GM19238 (cell line): ENCODE measurements at regions not wholly inside any gene's neighbourhood (a gene's known extent, or its start where the extent isn't known, plus 50 kb on each side); places are given as distances from the start of the nearest gene placed in this dataset.
"Not testable (repeated sequence)": the region's sequence is repeated elsewhere in the genome, so short reads cannot be mapped to it uniquely, and the experiment has no call there.

ENCODE experiments used
- DNase-seq: peaks from one replicate; pipeline ENCODE4 v3.0.0; 2011; ENCODE audit warnings: low spot score; ENCODE audit not compliant: insufficient read length

GRCh38 chr7:23887660-23888059 is 177.6 kb downstream of the STK31 start:
- no peak for DNase-seq

GRCh38 chr7:23888958-23889357 is 178.9 kb downstream of the STK31 start:
- no peak for DNase-seq

- no peak for DNase-seq
Measured at GRCh38 chr7:23889566-23889965, 179.5 kb downstream of the STK31 start.

GRCh38 chr7:23892019-23892418 is 182.0 kb downstream of the STK31 start:
- DNase-seq: no peak

- no peak for DNase-seq
Measured at GRCh38 chr7:23893176-23893941, 183.3 kb downstream of the STK31 start.

GRCh38 chr7:23893942-23894891 is 184.2 kb downstream of the STK31 start:
- no peak for DNase-seq

- no peak for DNase-seq
Measured at GRCh38 chr7:23894892-23895569, 185.0 kb downstream of the STK31 start.

GRCh38 chr7:23895666-23896096 is 185.7 kb downstream of the STK31 start:
- DNase-seq: no peak

GRCh38 chr7:23898619-23899018 is 188.6 kb downstream of the STK31 start:
- DNase-seq: no peak

GRCh38 chr7:23904901-23905300 is 194.9 kb downstream of the STK31 start:
- not testable (repeated sequence) for DNase-seq

GRCh38 chr7:23907012-23907411 is 197.0 kb downstream of the STK31 start:
- DNase-seq: no peak

GRCh38 chr7:23909426-23909825 is 199.4 kb downstream of the STK31 start:
- no peak for DNase-seq

GRCh38 chr7:23912065-23912464 is 202.0 kb downstream of the STK31 start:
- DNase-seq: no peak

- DNase-seq: no peak
Measured at GRCh38 chr7:23913016-23913415, 203.0 kb downstream of the STK31 start.

- DNase-seq: no peak
Measured at GRCh38 chr7:23915236-23915635, 205.2 kb downstream of the STK31 start.

- DNase-seq: no peak
Measured at GRCh38 chr7:23918286-23918685, 208.3 kb downstream of the STK31 start.

- DNase-seq: no peak
Measured at GRCh38 chr7:23918856-23919255, 208.8 kb downstream of the STK31 start.

GRCh38 chr7:23925088-23925487 is 215.1 kb downstream of the STK31 start:
- DNase-seq: no peak

GRCh38 chr7:23927709-23928417 is 217.8 kb downstream of the STK31 start:
- no peak for DNase-seq

GRCh38 chr7:23928418-23928775 is 218.4 kb downstream of the STK31 start:
- DNase-seq: no peak

- DNase-seq: no peak
Measured at GRCh38 chr7:23930312-23930711, 220.3 kb downstream of the STK31 start.
